ENCODE measurements at regions not wholly inside any gene's neighbourhood (a gene's known extent, or its start where the extent isn't known, plus 50 kb on each side); places are given as distances from the start of the nearest gene placed in this dataset.

GRCh38 chr20:40922865-40923264 is 105.8 kb upstream of the TOP1 start:
- no TSS peak for BruUV-seq (replicated peaks)
- POLR2A ChIA-PET, result interaction anchor here (0.6 to 1.2 kb wide), 2 partner anchors 9 to 66 kb away, joined by 3 to 4 read pairs; no protein-coding TSS in a partner anchor
- ATAC-seq (no peak), FAIRE-seq (no peak), DNase-seq (ENCODE audit: extremely low read depth in 1 of 4, low spot score in 3 of 4) (no peak)
- Histone ChIP-seq H4K20me1 (replicated peaks; ENCODE audit: control insufficient read depth, insufficient read depth, low read length) (no peaks in the 10 kb centered on the region), H3K4me1 (replicated peaks in 1 of 2; ENCODE audit: control insufficient read depth in 2 of 2, insufficient read depth in 2 of 2, low read length in 2 of 2) (no peaks in the 10 kb centered on the region), H3K36me3 (ENCODE audit: control insufficient read depth, insufficient read depth, low read length) (no peaks in the 10 kb centered on the region), H3K27ac (ENCODE audit: extremely low read depth, low read depth, low read length) (no peak overlapping the region), H3K4me2 (ENCODE audit: insufficient read depth, low read length) (no peak overlapping the region), H3K79me2 (ENCODE audit: control insufficient read depth, insufficient read depth, low read length) (no peaks in the 10 kb centered on the region), H3K9me1 (ENCODE audit: control insufficient read depth, insufficient read depth, low read length) (no peaks in the 10 kb centered on the region), H3K9me3 (replicated peaks; ENCODE audit: control insufficient read depth, insufficient read depth, low read depth, low read length) (no peaks in the 10 kb centered on the region), H3K9ac (ENCODE audit: insufficient read depth in 1 of 2, low read depth in 2 of 2, low read length in 2 of 2) (no peak overlapping the region), H3K4me3 (no peak overlapping the region), H3K27me3 (ENCODE audit: control insufficient read depth in 2 of 2, insufficient read depth in 2 of 2, low read length in 2 of 2) (peaks cover 4 to 5% of the 10 kb centered on the region in 2 experiments; a peak in 3 of 5 replicates), H2AFZ (ENCODE audit: low read depth, low read length) (no peak overlapping the region)
- WGBS (ENCODE audit: insufficient coverage, low coverage, missing lambda C conversion rate), result 0% methylated on average over 3 of the region's 3 CpGs
- CTCF ChIA-PET (ENCODE audit: low intra/inter-chr PET ratio), result no interaction called here
- intact Hi-C loops (cut with micrococcal nuclease) (no loop called here), in situ Hi-C loops (cut with MboI) (no loop called here)
- TF ChIP-seq, protein P1, sequence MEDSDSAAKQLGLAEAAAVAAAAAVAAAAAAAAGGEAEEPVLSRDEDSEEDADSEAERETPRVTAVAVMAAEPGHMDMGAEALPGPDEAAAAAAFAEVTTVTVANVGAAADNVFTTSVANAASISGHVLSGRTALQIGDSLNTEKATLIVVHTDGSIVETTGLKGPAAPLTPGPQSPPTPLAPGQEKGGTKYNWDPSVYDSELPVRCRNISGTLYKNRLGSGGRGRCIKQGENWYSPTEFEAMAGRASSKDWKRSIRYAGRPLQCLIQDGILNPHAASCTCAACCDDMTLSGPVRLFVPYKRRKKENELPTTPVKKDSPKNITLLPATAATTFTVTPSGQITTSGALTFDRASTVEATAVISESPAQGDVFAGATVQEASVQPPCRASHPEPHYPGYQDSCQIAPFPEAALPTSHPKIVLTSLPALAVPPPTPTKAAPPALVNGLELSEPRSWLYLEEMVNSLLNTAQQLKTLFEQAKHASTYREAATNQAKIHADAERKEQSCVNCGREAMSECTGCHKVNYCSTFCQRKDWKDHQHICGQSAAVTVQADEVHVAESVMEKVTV (CRISPR knock-in tag; IDR thresholded peaks at IDR 0.05), result no peak
- TF ChIP-seq MAFG (tag; conservative IDR thresholded peaks at IDR 0.05), result no peak
- TF ChIP-seq ZNF79 (CRISPR knock-in tag; IDR thresholded peaks at IDR 0.05; ENCODE audit: low read depth), result no peak
- no peak for TF ChIP-seq NR2C2 (CRISPR knock-in tag; IDR thresholded peaks at IDR 0.05)
- TF ChIP-seq NR2C2 (tag; IDR thresholded peaks at IDR 0.05), result no peak
- no peak for TF ChIP-seq ZNF764 (CRISPR knock-in tag; IDR thresholded peaks at IDR 0.05; ENCODE audit: low read depth)
- TF ChIP-seq PRPF4 (IDR thresholded peaks at IDR 0.05; ENCODE audit: insufficient read depth, low read depth, low read length, poor library complexity, severe bottlenecking), result no peak
- TF ChIP-seq, protein P2, sequence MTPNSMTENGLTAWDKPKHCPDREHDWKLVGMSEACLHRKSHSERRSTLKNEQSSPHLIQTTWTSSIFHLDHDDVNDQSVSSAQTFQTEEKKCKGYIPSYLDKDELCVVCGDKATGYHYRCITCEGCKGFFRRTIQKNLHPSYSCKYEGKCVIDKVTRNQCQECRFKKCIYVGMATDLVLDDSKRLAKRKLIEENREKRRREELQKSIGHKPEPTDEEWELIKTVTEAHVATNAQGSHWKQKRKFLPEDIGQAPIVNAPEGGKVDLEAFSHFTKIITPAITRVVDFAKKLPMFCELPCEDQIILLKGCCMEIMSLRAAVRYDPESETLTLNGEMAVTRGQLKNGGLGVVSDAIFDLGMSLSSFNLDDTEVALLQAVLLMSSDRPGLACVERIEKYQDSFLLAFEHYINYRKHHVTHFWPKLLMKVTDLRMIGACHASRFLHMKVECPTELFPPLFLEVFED (CRISPR knock-in tag; conservative IDR thresholded peaks at IDR 0.05), result no peak
- no peak for TF ChIP-seq ZFP30 (CRISPR knock-in tag; IDR thresholded peaks at IDR 0.05; ENCODE audit: borderline replicate concordance)
- no peak for TF ChIP-seq POLR2AphosphoS2 (IDR thresholded peaks at IDR 0.05; ENCODE audit: low read length)
- TF ChIP-seq POLR2AphosphoS5 (IDR thresholded peaks at IDR 0.05; ENCODE audit: control insufficient read depth, insufficient read depth, low read depth, low read length), result no peak
- TF ChIP-seq PHTF2 (CRISPR knock-in tag; IDR thresholded peaks at IDR 0.05), result no peak
- no peak for TF ChIP-seq NBN (IDR thresholded peaks at IDR 0.05; ENCODE audit: low read depth)
- TF ChIP-seq SMAD1 (IDR thresholded peaks at IDR 0.05; ENCODE audit: low read depth, low read length, partially characterized antibody), result no peak
- no peak for TF ChIP-seq GMEB1 (CRISPR knock-in tag; IDR thresholded peaks at IDR 0.05)
- TF ChIP-seq BRF1 (IDR thresholded peaks at IDR 0.05; ENCODE audit: borderline replicate concordance, extremely low read depth, insufficient read length), result no peak
- TF ChIP-seq, protein P3, sequence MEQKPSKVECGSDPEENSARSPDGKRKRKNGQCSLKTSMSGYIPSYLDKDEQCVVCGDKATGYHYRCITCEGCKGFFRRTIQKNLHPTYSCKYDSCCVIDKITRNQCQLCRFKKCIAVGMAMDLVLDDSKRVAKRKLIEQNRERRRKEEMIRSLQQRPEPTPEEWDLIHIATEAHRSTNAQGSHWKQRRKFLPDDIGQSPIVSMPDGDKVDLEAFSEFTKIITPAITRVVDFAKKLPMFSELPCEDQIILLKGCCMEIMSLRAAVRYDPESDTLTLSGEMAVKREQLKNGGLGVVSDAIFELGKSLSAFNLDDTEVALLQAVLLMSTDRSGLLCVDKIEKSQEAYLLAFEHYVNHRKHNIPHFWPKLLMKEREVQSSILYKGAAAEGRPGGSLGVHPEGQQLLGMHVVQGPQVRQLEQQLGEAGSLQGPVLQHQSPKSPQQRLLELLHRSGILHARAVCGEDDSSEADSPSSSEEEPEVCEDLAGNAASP (IDR thresholded peaks at IDR 0.05), result no peak
- no peak for TF ChIP-seq DIDO1 (tag; IDR thresholded peaks at IDR 0.05; ENCODE audit: low read depth)

All from K562 (cell line).